CD4-positive, alpha-beta memory T cell (primary cell): ENCODE measurements at regions not wholly inside any gene's neighbourhood (a gene's known extent, or its start where the extent isn't known, plus 50 kb on each side); places are given as distances from the start of the nearest gene placed in this dataset.

Source experiments
- CTCF ChIA-PET: fragments of 350-600 bp; sonication (Branson Sonifier 250); formaldehyde crosslinking; loops from one replicate; lab custom pipeline; 2021; ENCODE audit warnings: inconsistent platforms; ENCODE audit not compliant: partially characterized antibody; lab: Charles Lee
- POLR2A ChIA-PET: fragments of 350-600 bp; sonication (Branson Sonifier 250); formaldehyde crosslinking; loops from one replicate; lab custom pipeline; 2021; ENCODE audit not compliant: partially characterized antibody; lab: Charles Lee
- DNase-seq, 5 donors: peaks; one replicate each; pipeline versions ENCODE4 v3.0.0 to v3.0.0-alpha.2; 2020 to 2022; ENCODE audit warnings: mixed read lengths in 1 of 5
- H3K27ac ChIP-seq: one replicate; pipeline ENCODE4 v1.7.0; 2013; ENCODE audit warnings: low read depth, low read length
- H3K27me3 ChIP-seq: 2 replicates; pipeline ENCODE4 v1.7.0; 2013; ENCODE audit warnings: mild to moderate bottlenecking, low read length, moderate library complexity; ENCODE audit not compliant: insufficient read depth
- H3K36me3 ChIP-seq: 2 replicates; pipeline ENCODE4 v1.7.0; 2013; ENCODE audit warnings: mild to moderate bottlenecking, low read length, moderate library complexity; ENCODE audit not compliant: insufficient read depth
- H3K4me1 ChIP-seq: 2 replicates; pipeline ENCODE4 v1.7.0; 2013; ENCODE audit warnings: mild to moderate bottlenecking, low read length, moderate library complexity; ENCODE audit not compliant: insufficient read depth
- H3K4me3 ChIP-seq, 2 donors: one replicate each; pipeline ENCODE4 v1.7.0; 2013; ENCODE audit warnings: low read length in 2 of 2, mild to moderate bottlenecking in 1 of 2
- H3K9me3 ChIP-seq, 2 donors: one replicate each; pipeline ENCODE4 v1.7.0; 2013; ENCODE audit warnings: low read length in 2 of 2, control low read depth in 1 of 2; ENCODE audit not compliant: control insufficient read depth in 1 of 2
- H3K27ac Mint-ChIP-seq, 7 donors: one replicate each; pipeline ENCODE4 v1.8.0; 2020 to 2021; ENCODE audit warnings: mixed read lengths in 7 of 7, mild to moderate bottlenecking in 6 of 7, inconsistent platforms in 3 of 7, moderate library complexity in 3 of 7
- H3K27me3 Mint-ChIP-seq, 2 donors: one replicate each; pipeline ENCODE4 v1.8.0; 2020 to 2021; ENCODE audit warnings: mixed read lengths in 2 of 2
- H3K36me3 Mint-ChIP-seq, 2 donors: one replicate each; pipeline ENCODE4 v1.8.0; 2020 to 2021; ENCODE audit warnings: mixed read lengths in 2 of 2, inconsistent platforms in 1 of 2, mild to moderate bottlenecking in 1 of 2
- H3K4me1 Mint-ChIP-seq, 4 donors: one replicate each; pipeline ENCODE4 v1.8.0; 2020 to 2021; ENCODE audit warnings: mixed read lengths in 4 of 4, mild to moderate bottlenecking in 1 of 4
- H3K4me3 Mint-ChIP-seq, 8 donors: one replicate each; pipeline ENCODE4 v1.8.0; 2020 to 2021; ENCODE audit warnings: mixed read lengths in 8 of 8, mild to moderate bottlenecking in 7 of 8, moderate library complexity in 6 of 8, inconsistent platforms in 3 of 8
- H3K9me3 Mint-ChIP-seq, 8 donors: one replicate each; pipeline ENCODE4 v1.8.0; 2020 to 2021; ENCODE audit warnings: mixed read lengths in 8 of 8, mild to moderate bottlenecking in 5 of 8, inconsistent platforms in 3 of 8, moderate library complexity in 1 of 8
- intact Hi-C: fragments of 100-400 bp; cut with micrococcal nuclease; formaldehyde crosslinking; loops from one replicate; pipeline ENCODE4 v1.15.1; 2023

DNA sequence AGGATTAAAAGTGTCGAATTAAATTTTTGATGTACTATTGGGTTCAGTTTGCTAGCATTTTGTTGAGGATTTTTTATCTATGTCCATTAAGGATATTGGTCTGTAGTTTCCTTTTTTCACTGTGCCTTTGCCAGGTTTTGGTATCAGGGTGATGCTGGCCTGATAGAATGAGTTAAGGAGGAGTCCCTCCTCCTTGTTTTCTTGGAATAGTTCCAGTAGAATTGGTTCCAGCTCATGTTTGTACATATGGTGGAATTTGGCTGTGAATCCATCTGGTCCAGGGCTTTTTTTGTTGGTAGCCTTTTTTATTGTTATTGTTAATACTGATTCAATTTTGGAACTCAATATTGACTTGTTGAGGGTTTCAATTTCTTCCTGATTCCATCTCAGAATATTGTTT is 141.8 kb downstream of the SIM1 start:
- Histone ChIP-seq H3K9me3 (no peaks in the 10 kb centered on the region), H3K4me3 (no peak overlapping the region), H3K4me1 (no peaks in the 10 kb centered on the region), H3K27me3 (no peaks in the 10 kb centered on the region), H3K27ac (no peak overlapping the region), H3K36me3 (no peaks in the 10 kb centered on the region)
- H3K27ac Mint-ChIP-seq: no peak overlapping the region
- CTCF ChIA-PET: no interaction called here
- H3K27me3 Mint-ChIP-seq: peaks cover 0 to 3% of the 10 kb centered on the region in 2 donors
- H3K9me3 Mint-ChIP-seq: peaks cover 0 to 7% (median under 1%) of the 10 kb centered on the region in 8 donors
- H3K4me1 Mint-ChIP-seq: no peaks in the 10 kb centered on the region
- no peaks in the 10 kb centered on the region for H3K36me3 Mint-ChIP-seq
- no peak for DNase-seq
- POLR2A ChIA-PET: no interaction called here
- H3K4me3 Mint-ChIP-seq: no peak overlapping the region
- intact Hi-C loops: no loop called here

DNA sequence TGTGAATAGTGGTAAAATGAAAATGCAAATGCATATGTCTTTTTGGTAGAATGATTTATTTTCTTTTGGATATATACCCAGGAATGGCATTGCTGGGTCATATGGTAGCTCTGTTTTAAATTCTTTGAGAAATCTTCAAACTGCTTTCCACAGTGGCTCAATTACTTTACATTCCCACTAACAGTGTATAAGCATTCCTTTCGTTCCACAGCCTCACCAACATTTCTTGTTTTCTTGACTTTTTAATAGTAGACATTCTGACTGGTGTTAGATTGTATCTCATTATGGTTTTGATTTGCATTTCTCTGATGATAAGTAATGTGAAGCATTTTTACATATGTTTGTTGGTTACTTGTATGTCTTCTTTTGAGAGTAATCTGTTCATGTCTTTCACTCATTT is 144.0 kb downstream of the SIM1 start:
- intact Hi-C loops: no loop called here
- Mint-ChIP-seq H3K4me1 (no peaks in the 10 kb centered on the region), H3K4me3 (no peak overlapping the region), H3K27ac (no peak overlapping the region), H3K27me3 (peaks cover 0 to 3% of the 10 kb centered on the region in 2 donors), H3K36me3 (no peaks in the 10 kb centered on the region), H3K9me3 (peaks cover 0 to 7% (median under 1%) of the 10 kb centered on the region in 8 donors)
- H3K4me3 ChIP-seq: no peak overlapping the region
- no peaks in the 10 kb centered on the region for H3K27me3 ChIP-seq
- POLR2A ChIA-PET: no interaction called here
- no peaks in the 10 kb centered on the region for H3K9me3 ChIP-seq
- DNase-seq: no peak
- no peaks in the 10 kb centered on the region for H3K36me3 ChIP-seq
- H3K27ac ChIP-seq: no peak overlapping the region
- no peaks in the 10 kb centered on the region for H3K4me1 ChIP-seq
- CTCF ChIA-PET: no interaction called here

DNA sequence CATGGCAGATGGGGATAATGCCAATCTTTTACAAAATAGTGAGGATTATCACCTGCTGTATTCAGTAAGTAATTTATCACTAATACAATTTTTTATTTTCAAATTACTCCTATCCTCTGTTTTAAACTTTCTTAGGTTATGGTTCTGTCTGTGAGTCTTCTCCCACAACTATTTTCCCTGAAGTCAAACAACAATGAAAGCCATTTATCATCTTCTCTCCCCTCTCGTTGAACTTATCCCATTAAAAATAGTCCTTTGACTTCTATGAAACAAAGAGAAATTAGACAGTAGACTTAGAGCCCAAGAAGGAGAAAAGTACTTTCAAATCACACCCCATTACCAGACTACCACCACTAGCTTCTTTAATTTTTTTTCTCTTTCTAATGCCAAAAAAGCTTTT is 147.7 kb downstream of the SIM1 start:
- no peaks in the 10 kb centered on the region for H3K4me1 Mint-ChIP-seq
- DNase-seq: no peak
- no peak overlapping the region for H3K4me3 Mint-ChIP-seq
- no peaks in the 10 kb centered on the region for H3K9me3 ChIP-seq
- H3K27ac Mint-ChIP-seq: no peak overlapping the region
- H3K36me3 ChIP-seq: no peaks in the 10 kb centered on the region
- CTCF ChIA-PET: no interaction called here
- POLR2A ChIA-PET: no interaction called here
- no peaks in the 10 kb centered on the region for H3K4me1 ChIP-seq
- H3K9me3 Mint-ChIP-seq: peaks cover 0 to 6% (median 0%) of the 10 kb centered on the region in 8 donors
- H3K4me3 ChIP-seq: no peak overlapping the region
- peaks cover 0 to 3% of the 10 kb centered on the region in 2 donors for H3K27me3 Mint-ChIP-seq
- intact Hi-C loops: no loop called here
- no peak overlapping the region for H3K27ac ChIP-seq
- no peaks in the 10 kb centered on the region for H3K36me3 Mint-ChIP-seq
- no peaks in the 10 kb centered on the region for H3K27me3 ChIP-seq

DNA sequence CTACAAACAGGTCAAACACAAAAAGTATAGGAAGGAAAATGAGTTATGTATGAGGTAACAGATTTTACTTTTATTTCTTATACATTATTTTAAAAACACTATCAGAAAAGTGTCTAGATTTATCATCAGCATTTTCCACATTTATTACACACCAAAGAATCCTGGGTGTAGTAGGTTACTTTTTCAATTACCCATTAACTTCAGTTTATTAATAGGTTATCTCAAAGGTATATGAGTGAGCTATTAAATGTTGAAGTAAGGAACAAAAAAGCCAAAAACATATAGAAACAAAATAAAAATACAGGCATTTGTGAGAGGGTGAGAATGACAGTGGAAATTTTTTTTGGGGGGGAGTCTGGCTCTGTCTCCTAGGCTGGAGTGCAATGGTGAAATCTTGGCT is 150.5 kb downstream of the SIM1 start:
- intact Hi-C loops: no loop called here
- ChIA-PET POLR2A (no interaction called here), CTCF (no interaction called here)
- no peak overlapping the region for H3K4me3 ChIP-seq
- Mint-ChIP-seq H3K27ac (no peak overlapping the region), H3K27me3 (no peaks in the 10 kb centered on the region), H3K4me1 (no peaks in the 10 kb centered on the region), H3K4me3 (no peak overlapping the region), H3K36me3 (no peaks in the 10 kb centered on the region), H3K9me3 (peaks cover 0 to 2% (median 0%) of the 10 kb centered on the region in 8 donors)
- no peak for DNase-seq
- H3K4me1 ChIP-seq: no peaks in the 10 kb centered on the region
- H3K9me3 ChIP-seq: no peaks in the 10 kb centered on the region
- H3K27ac ChIP-seq: no peak overlapping the region
- H3K27me3 ChIP-seq: no peaks in the 10 kb centered on the region
- no peaks in the 10 kb centered on the region for H3K36me3 ChIP-seq

DNA sequence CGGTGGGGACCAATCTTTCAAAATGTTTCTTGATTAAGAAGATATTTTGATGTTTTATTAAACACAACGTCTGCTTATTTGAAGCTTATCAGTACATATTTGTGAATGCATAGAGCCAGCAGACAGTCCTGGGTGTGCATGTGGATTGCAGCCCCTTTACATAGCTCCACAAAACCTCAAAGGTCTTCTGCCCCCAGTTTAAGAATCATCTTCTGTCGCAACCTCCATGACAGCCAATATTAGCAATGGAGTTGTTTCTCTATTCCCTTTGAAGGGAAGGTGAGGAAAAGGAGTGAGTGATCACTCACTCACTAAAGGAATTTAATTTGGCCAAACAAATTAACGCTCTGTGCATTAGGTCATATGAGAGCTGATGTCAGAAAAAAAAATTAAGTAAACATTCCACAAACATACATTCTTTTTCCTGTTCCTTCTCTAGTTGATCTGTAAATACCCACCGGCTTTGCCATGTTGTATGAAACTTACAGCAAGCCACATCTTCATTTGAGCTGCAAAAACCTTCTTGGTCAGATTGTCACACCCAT is 152.9 kb downstream of the SIM1 start:
- no peaks in the 10 kb centered on the region for H3K27me3 ChIP-seq
- no peak overlapping the region for H3K27ac Mint-ChIP-seq
- H3K36me3 Mint-ChIP-seq: no peaks in the 10 kb centered on the region
- H3K4me3 Mint-ChIP-seq: no peak overlapping the region
- H3K9me3 Mint-ChIP-seq: peaks cover 0 to 2% (median 0%) of the 10 kb centered on the region in 8 donors
- H3K27me3 Mint-ChIP-seq: peaks cover 0 to 3% of the 10 kb centered on the region in 2 donors
- H3K4me1 ChIP-seq: no peaks in the 10 kb centered on the region
- no peaks in the 10 kb centered on the region for H3K9me3 ChIP-seq
- no peak for DNase-seq
- ChIA-PET POLR2A (no interaction called here), CTCF (interaction anchor here (1.1 kb wide), 1 partner anchor 14 kb away, joined by 3 read pairs; no protein-coding TSS in a partner anchor)
- no peaks in the 10 kb centered on the region for H3K4me1 Mint-ChIP-seq
- H3K27ac ChIP-seq: no peak overlapping the region
- intact Hi-C loops: no loop called here
- H3K36me3 ChIP-seq: no peaks in the 10 kb centered on the region
- no peak overlapping the region for H3K4me3 ChIP-seq

DNA sequence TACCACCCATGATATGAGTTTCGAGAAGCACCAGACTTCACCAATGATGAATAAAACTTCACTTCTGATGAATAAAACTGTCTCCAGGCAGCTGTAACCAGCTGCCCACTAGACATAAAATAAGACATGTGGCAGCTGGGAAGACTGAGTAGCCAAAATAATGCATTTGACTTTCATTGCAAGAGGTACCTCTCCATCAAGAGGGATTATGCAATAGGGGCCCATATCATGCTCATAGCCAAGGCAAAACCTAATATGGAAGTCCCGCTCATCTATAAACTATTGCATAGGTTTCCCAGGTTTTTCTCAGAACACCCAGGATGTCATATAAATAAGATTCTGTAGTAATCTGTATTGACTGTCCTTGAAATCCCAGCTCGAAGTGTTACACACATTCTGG is 155.5 kb downstream of the SIM1 start:
- intact Hi-C loops: no loop called here
- Mint-ChIP-seq H3K27ac (no peak overlapping the region), H3K4me3 (no peak overlapping the region), H3K4me1 (no peaks in the 10 kb centered on the region), H3K27me3 (peaks cover 0 to 3% of the 10 kb centered on the region in 2 donors), H3K9me3 (peaks cover 0 to 2% (median 0%) of the 10 kb centered on the region in 8 donors), H3K36me3 (no peaks in the 10 kb centered on the region)
- no peak overlapping the region for H3K27ac ChIP-seq
- no peak for DNase-seq
- H3K4me3 ChIP-seq: no peak overlapping the region
- CTCF ChIA-PET: no interaction called here
- POLR2A ChIA-PET: no interaction called here
- no peaks in the 10 kb centered on the region for H3K4me1 ChIP-seq
- no peaks in the 10 kb centered on the region for H3K36me3 ChIP-seq
- no peaks in the 10 kb centered on the region for H3K27me3 ChIP-seq
- no peaks in the 10 kb centered on the region for H3K9me3 ChIP-seq

DNA sequence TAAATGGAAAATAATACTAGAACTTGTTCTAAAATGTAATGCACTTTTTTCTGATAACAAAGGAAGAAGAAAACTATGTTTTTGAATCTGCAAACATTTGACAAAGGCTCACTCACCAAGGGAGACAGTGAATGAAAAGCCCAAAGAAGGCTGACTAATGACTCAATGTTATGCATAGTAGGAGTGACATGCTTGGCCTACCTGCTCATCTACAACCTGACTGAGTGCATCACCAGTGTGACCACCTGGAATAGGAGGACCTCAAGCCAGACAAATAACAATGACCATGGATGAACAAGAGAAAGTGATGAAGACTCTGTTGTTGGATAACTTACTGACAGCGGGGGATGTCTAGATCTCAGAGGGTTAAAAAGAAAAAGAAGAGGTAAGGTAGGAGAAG is 157.2 kb downstream of the SIM1 start:
- H3K9me3 Mint-ChIP-seq: peaks cover 0 to 2% (median 0%) of the 10 kb centered on the region in 8 donors
- H3K27me3 Mint-ChIP-seq: peaks cover 0 to 3% of the 10 kb centered on the region in 2 donors
- no peak overlapping the region for H3K27ac ChIP-seq
- DNase-seq: no peak
- no peaks in the 10 kb centered on the region for H3K27me3 ChIP-seq
- H3K36me3 ChIP-seq: no peaks in the 10 kb centered on the region
- H3K36me3 Mint-ChIP-seq: no peaks in the 10 kb centered on the region
- H3K9me3 ChIP-seq: no peaks in the 10 kb centered on the region
- no peak overlapping the region for H3K4me3 Mint-ChIP-seq
- no peaks in the 10 kb centered on the region for H3K4me1 ChIP-seq
- intact Hi-C loops: no loop called here
- H3K4me3 ChIP-seq: no peak overlapping the region
- no peak overlapping the region for H3K27ac Mint-ChIP-seq
- ChIA-PET POLR2A (no interaction called here), CTCF (no interaction called here)
- no peaks in the 10 kb centered on the region for H3K4me1 Mint-ChIP-seq
